WI38 (cell line): ENCODE measurements at regions not wholly inside any gene's neighbourhood (a gene's known extent, or its start where the extent isn't known, plus 50 kb on each side); places are given as distances from the start of the nearest gene placed in this dataset.

Source experiments
- H3K4me3 ChIP-seq: 2 replicates; pipeline ENCODE4 v1.5.1; 2011; ENCODE audit warnings: low read depth, mild to moderate bottlenecking, control low read depth, low read length
- TF ChIP-seq, protein P1 (sequence below): IDR thresholded peaks from 2 replicates; pipeline ENCODE4 v1.5.1; 2012; ENCODE audit warnings: low read depth, mild to moderate bottlenecking, control low read depth, low read length

DNA sequence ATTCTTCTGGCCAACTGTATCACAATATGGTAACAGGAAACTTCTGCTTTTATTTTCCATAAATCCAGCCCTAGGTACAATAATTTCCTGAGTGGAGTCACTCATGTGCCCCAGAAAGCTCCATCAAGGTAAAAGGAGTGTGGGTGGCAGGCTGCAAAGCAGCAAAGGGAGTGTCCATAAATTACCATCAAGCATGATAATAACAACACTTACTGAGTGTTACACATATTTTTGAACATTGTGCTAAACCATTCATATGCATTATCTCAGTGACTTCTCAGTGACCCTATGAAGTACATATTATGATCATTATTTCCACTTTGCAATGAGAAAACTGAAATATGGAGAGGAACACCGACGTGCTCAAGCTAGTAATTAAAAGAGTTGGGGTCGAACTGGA, 149.2 kb upstream of the PLXNA2 start:
- no peak overlapping the region for H3K4me3 ChIP-seq
- TF ChIP-seq, protein P1, sequence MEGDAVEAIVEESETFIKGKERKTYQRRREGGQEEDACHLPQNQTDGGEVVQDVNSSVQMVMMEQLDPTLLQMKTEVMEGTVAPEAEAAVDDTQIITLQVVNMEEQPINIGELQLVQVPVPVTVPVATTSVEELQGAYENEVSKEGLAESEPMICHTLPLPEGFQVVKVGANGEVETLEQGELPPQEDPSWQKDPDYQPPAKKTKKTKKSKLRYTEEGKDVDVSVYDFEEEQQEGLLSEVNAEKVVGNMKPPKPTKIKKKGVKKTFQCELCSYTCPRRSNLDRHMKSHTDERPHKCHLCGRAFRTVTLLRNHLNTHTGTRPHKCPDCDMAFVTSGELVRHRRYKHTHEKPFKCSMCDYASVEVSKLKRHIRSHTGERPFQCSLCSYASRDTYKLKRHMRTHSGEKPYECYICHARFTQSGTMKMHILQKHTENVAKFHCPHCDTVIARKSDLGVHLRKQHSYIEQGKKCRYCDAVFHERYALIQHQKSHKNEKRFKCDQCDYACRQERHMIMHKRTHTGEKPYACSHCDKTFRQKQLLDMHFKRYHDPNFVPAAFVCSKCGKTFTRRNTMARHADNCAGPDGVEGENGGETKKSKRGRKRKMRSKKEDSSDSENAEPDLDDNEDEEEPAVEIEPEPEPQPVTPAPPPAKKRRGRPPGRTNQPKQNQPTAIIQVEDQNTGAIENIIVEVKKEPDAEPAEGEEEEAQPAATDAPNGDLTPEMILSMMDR = no peak

DNA sequence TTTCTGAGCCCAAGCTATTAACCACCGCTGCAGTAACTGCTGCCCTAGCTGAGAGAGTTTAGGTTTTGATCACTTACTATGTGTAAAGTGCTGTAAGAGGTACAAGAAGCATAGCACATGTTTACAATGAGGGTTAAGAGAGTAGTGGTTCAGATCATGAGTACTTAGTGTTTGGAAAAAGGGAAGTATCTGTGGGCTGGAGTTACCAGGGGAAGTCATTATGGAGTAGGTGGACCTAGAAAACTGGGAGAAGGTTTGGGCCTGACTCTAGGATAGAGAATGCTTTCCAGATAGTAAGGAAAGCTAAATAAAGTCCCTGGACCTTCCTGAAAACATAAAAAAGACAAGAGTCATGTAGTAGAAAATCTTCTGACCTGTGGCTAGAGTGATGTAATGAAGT, 149.6 kb upstream of the PLXNA2 start:
- no peak overlapping the region for H3K4me3 ChIP-seq
- TF ChIP-seq, protein P1 = no peak

DNA sequence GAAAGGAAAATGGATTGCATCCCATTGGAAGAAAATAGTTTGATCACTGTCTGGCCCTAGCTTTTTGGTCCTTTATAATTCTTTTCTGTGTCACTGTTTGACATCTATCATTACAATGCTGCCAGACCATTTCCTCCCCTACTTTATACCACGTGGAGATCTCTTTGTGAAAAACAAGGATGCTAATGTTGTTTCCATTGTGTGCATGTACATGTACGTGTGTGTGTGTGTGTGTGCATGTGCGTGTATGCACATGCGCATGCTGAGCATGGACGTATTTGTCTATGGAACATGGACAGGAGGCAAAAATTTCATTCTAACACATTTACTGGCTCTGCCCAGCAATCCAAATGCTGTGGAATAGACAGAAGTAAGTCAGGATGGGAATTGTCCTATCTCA, 153.1 kb upstream of the PLXNA2 start:
- TF ChIP-seq, protein P1 = no peak
- no peak overlapping the region for H3K4me3 ChIP-seq

DNA sequence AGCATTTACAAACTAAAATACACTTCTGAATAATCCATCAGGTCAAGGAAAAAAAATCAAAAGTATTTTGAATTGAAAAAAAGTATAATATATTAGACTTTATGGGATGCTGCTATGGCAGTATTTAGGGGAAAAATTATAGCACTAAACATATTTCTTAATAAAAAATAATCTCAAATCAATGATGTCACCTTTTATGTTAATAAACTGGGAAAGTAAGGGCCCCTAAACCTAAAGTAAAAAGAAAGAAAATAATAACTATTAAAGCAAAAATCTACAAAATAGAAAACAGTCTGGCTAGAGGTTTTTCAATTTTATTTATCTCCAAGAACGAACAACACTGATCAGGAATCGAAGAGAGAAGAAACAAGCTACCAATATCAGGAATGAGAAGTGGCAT, 160.8 kb upstream of the PLXNA2 start:
- no peak overlapping the region for H3K4me3 ChIP-seq
- TF ChIP-seq, protein P1 = no peak

- TF ChIP-seq, protein P1 = no peak
- no peak overlapping the region for H3K4me3 ChIP-seq
These were observed 165.0 kb upstream of the PLXNA2 start for GRCh38 chr1:208409176-208409575.

DNA sequence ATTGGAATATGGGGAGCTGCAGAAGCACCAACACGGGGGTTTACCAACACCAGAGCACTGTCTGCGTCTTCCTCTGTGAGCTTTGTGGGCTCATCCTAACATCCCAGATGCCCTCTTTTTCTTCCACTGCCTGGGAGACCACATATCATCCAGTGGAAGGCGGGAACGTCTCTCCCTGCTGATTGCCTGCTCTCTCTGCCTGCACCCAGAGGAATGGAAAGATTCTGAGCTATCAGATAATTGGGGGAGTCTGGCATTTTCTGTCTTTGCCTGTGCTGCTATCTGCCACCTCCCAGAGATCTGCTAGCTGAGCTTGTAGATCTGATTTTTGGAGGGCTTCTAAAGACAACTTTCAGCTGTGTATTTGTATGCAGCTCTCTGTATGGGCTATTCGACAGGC, 166.2 kb upstream of the PLXNA2 start:
- TF ChIP-seq, protein P1 = no peak
- H3K4me3 ChIP-seq = no peak overlapping the region

GRCh38 chr1:208413006-208413405, 168.8 kb upstream of the PLXNA2 start:
- TF ChIP-seq, protein P1 = no peak
- no peak overlapping the region for H3K4me3 ChIP-seq
